ENCODE measurements at regions not wholly inside any gene's neighbourhood (a gene's known extent, or its start where the extent isn't known, plus 50 kb on each side); places are given as distances from the start of the nearest gene placed in this dataset.

DNA sequence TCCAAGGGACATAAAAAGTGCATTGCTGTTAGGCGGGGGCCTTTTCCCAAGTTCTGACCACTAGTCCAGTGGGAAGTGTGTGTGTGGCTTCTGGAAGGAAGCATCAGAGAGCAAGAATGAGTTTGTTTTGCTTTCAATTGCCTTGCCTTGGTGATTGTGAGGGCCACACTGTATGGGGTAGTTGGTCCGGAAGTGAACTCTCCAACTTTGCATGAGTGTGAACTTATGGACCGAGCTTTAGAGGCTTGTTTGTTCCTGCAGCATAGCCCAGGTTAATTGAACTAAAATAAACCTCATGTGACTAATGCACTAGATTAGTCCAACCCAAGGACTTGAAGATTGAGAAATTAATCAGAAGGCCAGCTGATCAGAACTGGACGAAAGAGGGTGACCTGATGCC lies 171.7 kb downstream of the NR2F2 start:
- TF ChIP-seq, protein P1, sequence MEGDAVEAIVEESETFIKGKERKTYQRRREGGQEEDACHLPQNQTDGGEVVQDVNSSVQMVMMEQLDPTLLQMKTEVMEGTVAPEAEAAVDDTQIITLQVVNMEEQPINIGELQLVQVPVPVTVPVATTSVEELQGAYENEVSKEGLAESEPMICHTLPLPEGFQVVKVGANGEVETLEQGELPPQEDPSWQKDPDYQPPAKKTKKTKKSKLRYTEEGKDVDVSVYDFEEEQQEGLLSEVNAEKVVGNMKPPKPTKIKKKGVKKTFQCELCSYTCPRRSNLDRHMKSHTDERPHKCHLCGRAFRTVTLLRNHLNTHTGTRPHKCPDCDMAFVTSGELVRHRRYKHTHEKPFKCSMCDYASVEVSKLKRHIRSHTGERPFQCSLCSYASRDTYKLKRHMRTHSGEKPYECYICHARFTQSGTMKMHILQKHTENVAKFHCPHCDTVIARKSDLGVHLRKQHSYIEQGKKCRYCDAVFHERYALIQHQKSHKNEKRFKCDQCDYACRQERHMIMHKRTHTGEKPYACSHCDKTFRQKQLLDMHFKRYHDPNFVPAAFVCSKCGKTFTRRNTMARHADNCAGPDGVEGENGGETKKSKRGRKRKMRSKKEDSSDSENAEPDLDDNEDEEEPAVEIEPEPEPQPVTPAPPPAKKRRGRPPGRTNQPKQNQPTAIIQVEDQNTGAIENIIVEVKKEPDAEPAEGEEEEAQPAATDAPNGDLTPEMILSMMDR (IDR thresholded peaks at IDR 0.05): no peak
- TF ChIP-seq EP300 (IDR thresholded peaks at IDR 0.05): no peak

Measured in tibial nerve (tissue), 4 donors.